Fibroblast of lung (primary cell): ENCODE measurements at regions not wholly inside any gene's neighbourhood (a gene's known extent, or its start where the extent isn't known, plus 50 kb on each side); places are given as distances from the start of the nearest gene placed in this dataset.
A peak's percentile ranks its signal among the peaks of the same experiment; 100 is the strongest.

Experiments used
- DNase-seq, 2 donors: peaks; one replicate each; pipeline versions ENCODE4 v3.0.0 to v3.0.0-alpha.2; 2010; ENCODE audit warnings: low read depth in 2 of 2
- H2AFZ ChIP-seq: 2 replicates; pipeline ENCODE4 v1.5.1; 2012; ENCODE audit warnings: low read length, control low read depth, inconsistent platforms
- H3K27ac ChIP-seq: 2 replicates; pipeline ENCODE4 v1.5.1; 2011; ENCODE audit warnings: low read length, control low read depth; ENCODE audit not compliant: insufficient read depth
- H3K27me3 ChIP-seq: 2 replicates; pipeline ENCODE4 v1.5.1; 2011; ENCODE audit warnings: mild to moderate bottlenecking, low read length; ENCODE audit not compliant: control insufficient read depth, insufficient read depth
- H3K36me3 ChIP-seq: 2 replicates; pipeline ENCODE4 v1.5.1; 2011; ENCODE audit warnings: low read length; ENCODE audit not compliant: control insufficient read depth, insufficient read depth
- H3K4me1 ChIP-seq: 2 replicates; pipeline ENCODE4 v1.5.1; 2011; ENCODE audit warnings: low read length; ENCODE audit not compliant: control insufficient read depth, insufficient read depth; ENCODE audit errors: extremely low read depth
- H3K4me2 ChIP-seq: 2 replicates; pipeline ENCODE4 v1.5.1; 2011; ENCODE audit warnings: low read length, control low read depth; ENCODE audit not compliant: insufficient read depth; ENCODE audit errors: extremely low read depth
- H3K4me3 ChIP-seq, 4 experiments: fragments of 200-600 bp in 1 of 4; sonication (generic) in 1 of 4; replicated peaks in 1 of 4; 2 replicates each; pipeline ENCODE4 v1.5.1; 2011 to 2016; ENCODE audit warnings: low read length in 4 of 4, low read depth in 3 of 4, mild to moderate bottlenecking in 3 of 4, control low read depth in 2 of 4, inconsistent platforms in 1 of 4, mixed read lengths in 1 of 4; ENCODE audit not compliant: insufficient read depth in 1 of 4; ENCODE audit errors: control extremely low read depth in 1 of 4
- H3K79me2 ChIP-seq: 2 replicates; pipeline ENCODE4 v1.5.1; 2012; ENCODE audit warnings: mild to moderate bottlenecking, low read length, inconsistent platforms; ENCODE audit not compliant: control insufficient read depth, insufficient read depth
- H3K9ac ChIP-seq: 2 replicates; pipeline ENCODE4 v1.5.1; 2011; ENCODE audit warnings: mild to moderate bottlenecking, low read length, control low read depth; ENCODE audit not compliant: insufficient read depth
- H3K9me3 ChIP-seq: 2 replicates; pipeline ENCODE4 v1.5.1; 2012; ENCODE audit warnings: low read depth, low read length; ENCODE audit not compliant: control insufficient read depth, insufficient read depth
- H4K20me1 ChIP-seq: 2 replicates; pipeline ENCODE4 v1.5.1; 2011; ENCODE audit warnings: low read length; ENCODE audit not compliant: control insufficient read depth, insufficient read depth; ENCODE audit errors: extremely low read depth
- EZH2 ChIP-seq: IDR thresholded peaks from 2 replicates; pipeline ENCODE4 v1.5.1; 2012; ENCODE audit warnings: low read length, control low read depth, mild to moderate bottlenecking; ENCODE audit errors: missing control alignments
- TF ChIP-seq, protein P1 (sequence below), 2 donors: IDR thresholded peaks in 1 of 2; conservative IDR thresholded peaks in 1 of 2; 1 replicate in 1 of 2; 2 replicates in 1 of 2; pipeline ENCODE4 v1.5.1; 2011 to 2012; ENCODE audit warnings: low read length in 2 of 2, control low read depth in 1 of 2, inconsistent platforms in 1 of 2, low read depth in 1 of 2, mild to moderate bottlenecking in 1 of 2

GRCh38 chr11:15825976-15826650 lies 530.2 kb downstream of the SOX6 start:
- Histone ChIP-seq H3K4me1 (no peaks in the 10 kb centered on the region), H3K9ac (no peak overlapping the region), H3K4me3 (no peak overlapping the region), H4K20me1 (no peaks in the 10 kb centered on the region), H2AFZ (no peak overlapping the region), H3K79me2 (no peaks in the 10 kb centered on the region), H3K4me2 (no peak overlapping the region), H3K9me3 (no peaks in the 10 kb centered on the region), H3K27me3 (no peaks in the 10 kb centered on the region), H3K27ac (no peak overlapping the region), H3K36me3 (no peaks in the 10 kb centered on the region)
- DNase-seq, result peak in 1 of 2 donors; percentile 72
- TF ChIP-seq, protein P1, sequence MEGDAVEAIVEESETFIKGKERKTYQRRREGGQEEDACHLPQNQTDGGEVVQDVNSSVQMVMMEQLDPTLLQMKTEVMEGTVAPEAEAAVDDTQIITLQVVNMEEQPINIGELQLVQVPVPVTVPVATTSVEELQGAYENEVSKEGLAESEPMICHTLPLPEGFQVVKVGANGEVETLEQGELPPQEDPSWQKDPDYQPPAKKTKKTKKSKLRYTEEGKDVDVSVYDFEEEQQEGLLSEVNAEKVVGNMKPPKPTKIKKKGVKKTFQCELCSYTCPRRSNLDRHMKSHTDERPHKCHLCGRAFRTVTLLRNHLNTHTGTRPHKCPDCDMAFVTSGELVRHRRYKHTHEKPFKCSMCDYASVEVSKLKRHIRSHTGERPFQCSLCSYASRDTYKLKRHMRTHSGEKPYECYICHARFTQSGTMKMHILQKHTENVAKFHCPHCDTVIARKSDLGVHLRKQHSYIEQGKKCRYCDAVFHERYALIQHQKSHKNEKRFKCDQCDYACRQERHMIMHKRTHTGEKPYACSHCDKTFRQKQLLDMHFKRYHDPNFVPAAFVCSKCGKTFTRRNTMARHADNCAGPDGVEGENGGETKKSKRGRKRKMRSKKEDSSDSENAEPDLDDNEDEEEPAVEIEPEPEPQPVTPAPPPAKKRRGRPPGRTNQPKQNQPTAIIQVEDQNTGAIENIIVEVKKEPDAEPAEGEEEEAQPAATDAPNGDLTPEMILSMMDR (conservative IDR thresholded peaks at IDR 0.05 in 1 of 2, IDR thresholded peaks at IDR 0.05 in 1 of 2; ENCODE audit: low read depth in 1 of 2, low read length in 2 of 2), result no peak
- no peak for TF ChIP-seq EZH2

- H3K4me1 ChIP-seq, result no peaks in the 10 kb centered on the region
- H3K27ac ChIP-seq, result no peak overlapping the region
- TF ChIP-seq, protein P1 (conservative IDR thresholded peaks at IDR 0.05 in 1 of 2, IDR thresholded peaks at IDR 0.05 in 1 of 2; ENCODE audit: low read depth in 1 of 2, low read length in 2 of 2), result peak; percentile 30 to 50
- no peak for TF ChIP-seq EZH2
Measured at GRCh38 chr11:15826826-15827225, 529.5 kb downstream of the SOX6 start.

GRCh38 chr11:15828215-15828853 lies 528.0 kb downstream of the SOX6 start:
- TF ChIP-seq, protein P1 (conservative IDR thresholded peaks at IDR 0.05 in 1 of 2, IDR thresholded peaks at IDR 0.05 in 1 of 2; ENCODE audit: low read depth in 1 of 2, low read length in 2 of 2), result no peak
- no peak for TF ChIP-seq EZH2
- Histone ChIP-seq H3K36me3 (no peaks in the 10 kb centered on the region), H2AFZ (peak overlapping the region; percentile 43), H3K4me3 (no peak overlapping the region), H3K79me2 (no peaks in the 10 kb centered on the region), H3K9ac (no peak overlapping the region), H3K27me3 (no peaks in the 10 kb centered on the region), H4K20me1 (no peaks in the 10 kb centered on the region), H3K9me3 (no peaks in the 10 kb centered on the region), H3K4me1 (no peaks in the 10 kb centered on the region), H3K27ac (no peak overlapping the region), H3K4me2 (peak overlapping the region; percentile 18)
- DNase-seq, result no peak

More at GRCh38 chr11:15826826-15827225, 529.5 kb downstream of the SOX6 start:
- Histone ChIP-seq H2AFZ (no peak overlapping the region), H3K9ac (no peak overlapping the region), H3K79me2 (no peaks in the 10 kb centered on the region), H4K20me1 (no peaks in the 10 kb centered on the region), H3K4me3 (no peak overlapping the region), H3K9me3 (no peaks in the 10 kb centered on the region), H3K27me3 (no peaks in the 10 kb centered on the region), H3K36me3 (no peaks in the 10 kb centered on the region), H3K4me2 (no peak overlapping the region)
- DNase-seq, result peak in 1 of 2 donors; percentile 22
